H9 (cell line): ENCODE measurements at regions not wholly inside any gene's neighbourhood (a gene's known extent, or its start where the extent isn't known, plus 50 kb on each side); places are given as distances from the start of the nearest gene placed in this dataset.
"Not testable (repeated sequence)": the region's sequence is repeated elsewhere in the genome, so short reads cannot be mapped to it uniquely, and the experiment has no call there.

Source experiments
- DNase-seq: peaks from one replicate; pipeline ENCODE4 v3.0.0-alpha.2; 2017
- H2AFZ ChIP-seq: one replicate; pipeline ENCODE4 v1.6.1; 2013; ENCODE audit warnings: mild to moderate bottlenecking, low read length, control low read depth, moderate library complexity
- H2AK5ac ChIP-seq: 2 replicates; pipeline ENCODE4 v1.6.1; 2013; ENCODE audit warnings: low read length, control low read depth, mixed read lengths; ENCODE audit not compliant: insufficient read length
- H2BK120ac ChIP-seq: one replicate; pipeline ENCODE4 v1.6.1; 2013; ENCODE audit warnings: low read depth, mild to moderate bottlenecking, low read length, control low read depth, inconsistent platforms; ENCODE audit not compliant: poor library complexity, severe bottlenecking
- H2BK12ac ChIP-seq: 2 replicates; pipeline ENCODE4 v1.6.1; 2013; ENCODE audit warnings: low read length, control low read depth, mixed read lengths, low read depth; ENCODE audit not compliant: insufficient read length
- H2BK15ac ChIP-seq: 2 replicates; pipeline ENCODE4 v1.6.1; 2013; ENCODE audit warnings: low read depth, low read length, control low read depth
- H2BK20ac ChIP-seq: one replicate; pipeline ENCODE4 v1.6.1; 2013; ENCODE audit warnings: low read depth, mild to moderate bottlenecking, low read length, control low read depth, inconsistent platforms; ENCODE audit not compliant: poor library complexity, severe bottlenecking
- H2BK5ac ChIP-seq: 2 replicates; pipeline ENCODE4 v1.6.1; 2013; ENCODE audit warnings: low read length, control low read depth, mixed read lengths; ENCODE audit not compliant: insufficient read length
- H3K14ac ChIP-seq: 2 replicates; pipeline ENCODE4 v1.6.1; 2013; ENCODE audit warnings: low read length, control low read depth; ENCODE audit not compliant: insufficient read depth
- H3K18ac ChIP-seq: 2 replicates; pipeline ENCODE4 v1.6.1; 2013; ENCODE audit warnings: low read depth, mild to moderate bottlenecking, mixed read lengths, low read length, control low read depth; ENCODE audit not compliant: insufficient read length
- H3K23ac ChIP-seq: 2 replicates; pipeline ENCODE4 v1.6.1; 2013; ENCODE audit warnings: low read length, control low read depth, mixed read lengths, low read depth; ENCODE audit not compliant: insufficient read length
- H3K23me2 ChIP-seq: 2 replicates; pipeline ENCODE4 v1.6.1; 2013; ENCODE audit warnings: low read depth, mild to moderate bottlenecking, mixed read lengths, low read length, control low read depth; ENCODE audit not compliant: insufficient read length, poor library complexity, severe bottlenecking
- H3K27ac ChIP-seq: 2 replicates; pipeline ENCODE4 v1.5.1; 2013; ENCODE audit warnings: low read length, control low read depth, mixed read lengths, low read depth; ENCODE audit not compliant: insufficient read length
- H3K27me3 ChIP-seq: 2 replicates; pipeline ENCODE4 v1.6.1; 2013; ENCODE audit warnings: low read length, control low read depth, inconsistent platforms; ENCODE audit not compliant: insufficient read depth
- H3K4ac ChIP-seq: 2 replicates; pipeline ENCODE4 v1.6.1; 2013; ENCODE audit warnings: low read depth, mild to moderate bottlenecking, control low read depth, inconsistent platforms, low read length, moderate library complexity
- H3K4me1 ChIP-seq: 2 replicates; pipeline ENCODE4 v1.6.1; 2013; ENCODE audit warnings: low read length, control low read depth, inconsistent platforms; ENCODE audit not compliant: insufficient read depth
- H3K4me2 ChIP-seq: 2 replicates; pipeline ENCODE4 v1.6.1; 2013; ENCODE audit warnings: low read length, control low read depth, mixed read lengths; ENCODE audit not compliant: insufficient read length, insufficient read depth
- H3K56ac ChIP-seq: 2 replicates; pipeline ENCODE4 v1.6.1; 2013; ENCODE audit warnings: low read depth, mild to moderate bottlenecking, mixed read lengths, low read length, control low read depth; ENCODE audit not compliant: insufficient read length
- H3K79me1 ChIP-seq: 2 replicates; pipeline ENCODE4 v1.6.1; 2013; ENCODE audit warnings: low read depth, mild to moderate bottlenecking, moderate library complexity, low read length, control low read depth, inconsistent platforms; ENCODE audit not compliant: insufficient read depth, poor library complexity, severe bottlenecking
- H3K79me2 ChIP-seq: 2 replicates; pipeline ENCODE4 v1.6.1; 2013; ENCODE audit warnings: low read length, control low read depth, inconsistent platforms; ENCODE audit not compliant: insufficient read depth
- H3K9ac ChIP-seq: 2 replicates; pipeline ENCODE4 v1.6.1; 2013; ENCODE audit warnings: low read length, control low read depth, mixed read lengths; ENCODE audit not compliant: insufficient read length; ENCODE audit errors: extremely low read depth
- H3K9me3 ChIP-seq: one replicate; pipeline ENCODE4 v1.6.1; 2013; ENCODE audit warnings: low read depth, low read length, inconsistent platforms; ENCODE audit not compliant: control insufficient read depth
- H3T11ph ChIP-seq: one replicate; pipeline ENCODE4 v1.6.1; 2013; ENCODE audit warnings: mild to moderate bottlenecking, low read length, control low read depth, inconsistent platforms
- H4K20me1 ChIP-seq: one replicate; pipeline ENCODE4 v1.6.1; 2013; ENCODE audit not compliant: control insufficient read depth, insufficient read length, insufficient read depth
- H4K5ac ChIP-seq: 2 replicates; pipeline ENCODE4 v1.6.1; 2013; ENCODE audit warnings: low read depth, mild to moderate bottlenecking, mixed read lengths, low read length, control low read depth; ENCODE audit not compliant: insufficient read length
- H4K8ac ChIP-seq: replicated peaks from 2 replicates; pipeline ENCODE4 v1.6.1; 2013; ENCODE audit warnings: low read length, control low read depth, mixed read lengths, low read depth; ENCODE audit not compliant: insufficient read length
- H4K91ac ChIP-seq: 2 replicates; pipeline ENCODE4 v1.6.1; 2013; ENCODE audit warnings: low read depth, mild to moderate bottlenecking, moderate library complexity, mixed read lengths, low read length, control low read depth; ENCODE audit not compliant: insufficient read length
- H3K27ac Mint-ChIP-seq, 3 experiments: 2 replicates in 2 of 3; 3 replicates in 1 of 3; pipeline ENCODE4 v1.8.0; 2020 to 2021; ENCODE audit warnings: mixed read lengths in 3 of 3, mild to moderate bottlenecking in 1 of 3, moderate library complexity in 1 of 3
- H3K27me3 Mint-ChIP-seq: 2 replicates; pipeline ENCODE4 v1.8.0; 2021; ENCODE audit warnings: low read depth, mild to moderate bottlenecking, moderate library complexity, mixed read lengths
- H3K36me3 Mint-ChIP-seq, 3 experiments: 2 replicates in 2 of 3; 3 replicates in 1 of 3; pipeline ENCODE4 v1.8.0; 2020 to 2021; ENCODE audit warnings: low read depth in 3 of 3, mixed read lengths in 3 of 3; ENCODE audit not compliant: insufficient read depth in 1 of 3
- H3K4me1 Mint-ChIP-seq, 2 experiments: 2 replicates each; pipeline ENCODE4 v1.8.0; 2020; ENCODE audit warnings: mixed read lengths in 2 of 2
- H3K4me3 Mint-ChIP-seq, 2 experiments: 2 replicates in 1 of 2; 3 replicates in 1 of 2; pipeline ENCODE4 v1.8.0; 2020 to 2021; ENCODE audit warnings: mild to moderate bottlenecking in 2 of 2, mixed read lengths in 2 of 2, moderate library complexity in 1 of 2
- H3K9me3 Mint-ChIP-seq, 2 experiments: 2 replicates in 1 of 2; 3 replicates in 1 of 2; pipeline ENCODE4 v1.8.0; 2020; ENCODE audit warnings: mild to moderate bottlenecking in 2 of 2, mixed read lengths in 2 of 2, moderate library complexity in 1 of 2
- CTCF ChIP-seq: fragments of 200-600 bp; sonication (generic); conservative IDR thresholded peaks from 3 replicates; pipeline ENCODE4 v1.8.0; 2021; ENCODE audit warnings: antibody characterized with exemption, mild to moderate bottlenecking
- WGBS: extraction: QIAGEN DNeasy Blood & Tissue Kit; methylation state at CpG from one replicate; pipeline ENCODE4 v1.1.7; 2013; ENCODE audit warnings: missing lambda C conversion rate, low lambda C conversion rate, mixed read lengths; ENCODE audit not compliant: insufficient read length; ENCODE audit errors: extremely low coverage; 5-methylcytosine and 5-hydroxymethylcytosine counted together

GRCh38 chr9:65426231-65426630 is 141.2 kb upstream of the FOXD4L5 start:
- Mint-ChIP-seq H3K4me3 (no peak overlapping the region), H3K27me3 (peaks cover 7% of the 10 kb centered on the region), H3K36me3 (peaks cover 23 to 34% (median 26%) of the 10 kb centered on the region in 3 experiments), H3K4me1 (no peaks in the 10 kb centered on the region), H3K9me3 (peaks cover 91 to 92% of the 10 kb centered on the region in 2 experiments), H3K27ac (no peak overlapping the region)
- no peak overlapping the region for H3K23ac ChIP-seq
- no peak overlapping the region for H3K4ac ChIP-seq
- no peaks in the 10 kb centered on the region for H3K79me2 ChIP-seq
- H3K23me2 ChIP-seq = no peaks in the 10 kb centered on the region
- H4K8ac ChIP-seq = no peak overlapping the region
- H3K9me3 ChIP-seq = peaks cover 73% of the 10 kb centered on the region
- H2BK5ac ChIP-seq = no peak overlapping the region
- H3K4me2 ChIP-seq = no peak overlapping the region
- H2BK15ac ChIP-seq = no peak overlapping the region
- H4K91ac ChIP-seq = no peak overlapping the region
- no peaks in the 10 kb centered on the region for H4K20me1 ChIP-seq
- no peak overlapping the region for H3K27ac ChIP-seq
- no peak for TF ChIP-seq CTCF
- no peaks in the 10 kb centered on the region for H3K27me3 ChIP-seq
- no peak overlapping the region for H2BK20ac ChIP-seq
- H3K9ac ChIP-seq = no peak overlapping the region
- no peak for DNase-seq
- H3K79me1 ChIP-seq = no peaks in the 10 kb centered on the region
- no peaks in the 10 kb centered on the region for H3K4me1 ChIP-seq
- H3T11ph ChIP-seq = no peak overlapping the region
- no peak overlapping the region for H2AK5ac ChIP-seq
- H2BK12ac ChIP-seq = no peak overlapping the region
- no peak overlapping the region for H3K18ac ChIP-seq
- H3K14ac ChIP-seq = no peak overlapping the region
- H2AFZ ChIP-seq = no peak overlapping the region
- no CpG with 5 or more reads among the region's 8 CpGs for WGBS
- H3K56ac ChIP-seq = no peak overlapping the region
- H2BK120ac ChIP-seq = no peak overlapping the region
- no peak overlapping the region for H4K5ac ChIP-seq

DNA sequence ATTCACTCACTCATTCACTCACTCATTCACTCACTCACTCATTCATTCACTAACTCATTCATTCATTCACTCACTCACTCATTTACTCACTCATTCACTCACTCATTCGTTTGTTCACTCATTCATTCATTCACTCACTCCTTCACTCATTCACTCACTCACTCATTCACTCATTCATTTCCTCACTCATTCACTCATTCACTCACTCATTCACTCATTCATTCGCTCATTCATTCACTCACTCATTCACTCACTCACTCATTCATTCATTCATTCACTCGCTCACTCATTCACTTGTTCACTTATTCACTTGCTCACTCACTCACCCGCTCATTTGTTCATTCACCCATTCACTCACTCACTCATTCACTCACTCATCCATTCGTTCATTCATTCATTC is 140.2 kb upstream of the FOXD4L5 start:
- H2BK120ac ChIP-seq, H2BK5ac ChIP-seq, H3K56ac ChIP-seq, H3K79me1 ChIP-seq, H3K27ac Mint-ChIP-seq, DNase-seq, H3K4me3 Mint-ChIP-seq, H3K4me1 Mint-ChIP-seq, H2BK15ac ChIP-seq, H2BK12ac ChIP-seq, H3K4me2 ChIP-seq, H4K8ac ChIP-seq, H4K5ac ChIP-seq, H2BK20ac ChIP-seq, H3K27me3 ChIP-seq, H3K23ac ChIP-seq, H3K4ac ChIP-seq, H3K23me2 ChIP-seq, H3K4me1 ChIP-seq, H4K20me1 ChIP-seq, H3K9ac ChIP-seq, H3K27ac ChIP-seq, H3K79me2 ChIP-seq, H2AK5ac ChIP-seq, H3K18ac ChIP-seq, H3K27me3 Mint-ChIP-seq, H3K14ac ChIP-seq, H2AFZ ChIP-seq, H4K91ac ChIP-seq, H3T11ph ChIP-seq: not testable (repeated sequence)
- H3K9me3 ChIP-seq = peaks cover 71% of the 10 kb centered on the region
- WGBS = 100% methylated on average over 2 of the region's 5 CpGs
- Mint-ChIP-seq H3K9me3 (peaks cover 91 to 92% of the 10 kb centered on the region in 2 experiments), H3K36me3 (peaks cover 23 to 35% (median 28%) of the 10 kb centered on the region in 3 experiments)
